Thyroid gland (tissue), 4 donors: ENCODE measurements at regions not wholly inside any gene's neighbourhood (a gene's known extent, or its start where the extent isn't known, plus 50 kb on each side); places are given as distances from the start of the nearest gene placed in this dataset.

Experiments
- CTCF ChIP-seq, 6 experiments: fragments of 200-600 bp in 3 of 6; fragments of 450-650 bp in 3 of 6; sonication (generic) in 3 of 6; IDR thresholded peaks; one replicate each; pipeline ENCODE4 v1.5.1; 2016 to 2019; ENCODE audit warnings: antibody characterized with exemption in 6 of 6, mild to moderate bottlenecking in 2 of 6, inconsistent platforms in 1 of 6, moderate library complexity in 1 of 6
- POLR2A ChIP-seq, 2 donors: fragments of 450-650 bp; IDR thresholded peaks; one replicate each; pipeline ENCODE4 v1.6.1; 2017; ENCODE audit warnings: antibody characterized with exemption in 2 of 2, mild to moderate bottlenecking in 2 of 2, moderate library complexity in 1 of 2

GRCh38 chr16:5607169-5607568 lies 509.6 kb upstream of the EEF2KMT start:
- no peak for TF ChIP-seq CTCF (IDR thresholded peaks at IDR 0.05)
- no peak for TF ChIP-seq POLR2A (IDR thresholded peaks at IDR 0.05)
